Mesendoderm (in vitro differentiated cells): ENCODE measurements at regions not wholly inside any gene's neighbourhood (a gene's known extent, or its start where the extent isn't known, plus 50 kb on each side); places are given as distances from the start of the nearest gene placed in this dataset.

ENCODE experiments used
- DNase-seq: peaks from one replicate; pipeline ENCODE4 v3.0.0; 2013
- H2AK5ac ChIP-seq: 2 replicates; pipeline ENCODE4 v1.6.1; 2013; ENCODE audit warnings: low read length, inconsistent platforms
- H2BK120ac ChIP-seq: 2 replicates; pipeline ENCODE4 v1.6.1; 2013; ENCODE audit warnings: low read depth, mild to moderate bottlenecking, low read length, moderate library complexity, mixed read lengths
- H2BK15ac ChIP-seq: replicated peaks from 2 replicates; pipeline ENCODE4 v1.6.1; 2013; ENCODE audit warnings: low read depth, mild to moderate bottlenecking, moderate library complexity
- H2BK5ac ChIP-seq: 2 replicates; pipeline ENCODE4 v1.6.1; 2013; ENCODE audit warnings: low read length, inconsistent platforms
- H3K18ac ChIP-seq: 2 replicates; pipeline ENCODE4 v1.6.1; 2013; ENCODE audit warnings: mild to moderate bottlenecking, low read length, mixed read lengths
- H3K23ac ChIP-seq: one replicate; pipeline ENCODE4 v1.6.1; 2013; ENCODE audit warnings: low read length
- H3K27ac ChIP-seq: 2 replicates; pipeline ENCODE4 v1.5.1; 2013; ENCODE audit warnings: low read depth, mild to moderate bottlenecking, inconsistent platforms, low read length, moderate library complexity
- H3K27me3 ChIP-seq: 2 replicates; pipeline ENCODE4 v1.6.1; 2013; ENCODE audit warnings: low read length, control low read depth, mild to moderate bottlenecking, inconsistent platforms; ENCODE audit not compliant: insufficient read depth, poor library complexity
- H3K36me3 ChIP-seq: 2 replicates; pipeline ENCODE4 v1.6.1; 2013; ENCODE audit warnings: low read length, inconsistent platforms; ENCODE audit not compliant: control insufficient read depth, insufficient read depth
- H3K4ac ChIP-seq: one replicate; pipeline ENCODE4 v1.6.1; 2013; ENCODE audit warnings: low read depth, mild to moderate bottlenecking, low read length, moderate library complexity
- H3K4me1 ChIP-seq: 2 replicates; pipeline ENCODE4 v1.6.1; 2013; ENCODE audit warnings: low read depth, low read length, inconsistent platforms; ENCODE audit not compliant: control insufficient read depth
- H3K4me2 ChIP-seq: 2 replicates; pipeline ENCODE4 v1.6.1; 2013; ENCODE audit warnings: low read length
- H3K4me3 ChIP-seq: 2 replicates; pipeline ENCODE4 v1.5.1; 2013; ENCODE audit warnings: mild to moderate bottlenecking, low read length
- H3K56ac ChIP-seq: one replicate; pipeline ENCODE4 v1.6.1; 2013; ENCODE audit warnings: low read length
- H3K79me1 ChIP-seq: 2 replicates; pipeline ENCODE4 v1.6.1; 2013; ENCODE audit warnings: low read length, inconsistent platforms
- H3K79me2 ChIP-seq: 2 replicates; pipeline ENCODE4 v1.6.1; 2013; ENCODE audit warnings: mild to moderate bottlenecking, low read length; ENCODE audit not compliant: control insufficient read depth, insufficient read depth
- H3K9ac ChIP-seq: 2 replicates; pipeline ENCODE4 v1.6.1; 2013; ENCODE audit warnings: low read length, inconsistent platforms
- H4K5ac ChIP-seq: one replicate; pipeline ENCODE4 v1.6.1; 2013; ENCODE audit warnings: low read length
- H4K8ac ChIP-seq: one replicate; pipeline ENCODE4 v1.6.1; 2013; ENCODE audit warnings: low read depth, mild to moderate bottlenecking, control low read depth, low read length, moderate library complexity
- WGBS: extraction: QIAGEN DNeasy Blood & Tissue Kit; methylation state at CpG from one replicate; pipeline ENCODE4 v1.1.7; 2013; ENCODE audit warnings: low lambda C conversion rate, missing lambda C conversion rate; ENCODE audit not compliant: insufficient coverage; ENCODE audit errors: extremely low coverage; 5-methylcytosine and 5-hydroxymethylcytosine counted together

DNA sequence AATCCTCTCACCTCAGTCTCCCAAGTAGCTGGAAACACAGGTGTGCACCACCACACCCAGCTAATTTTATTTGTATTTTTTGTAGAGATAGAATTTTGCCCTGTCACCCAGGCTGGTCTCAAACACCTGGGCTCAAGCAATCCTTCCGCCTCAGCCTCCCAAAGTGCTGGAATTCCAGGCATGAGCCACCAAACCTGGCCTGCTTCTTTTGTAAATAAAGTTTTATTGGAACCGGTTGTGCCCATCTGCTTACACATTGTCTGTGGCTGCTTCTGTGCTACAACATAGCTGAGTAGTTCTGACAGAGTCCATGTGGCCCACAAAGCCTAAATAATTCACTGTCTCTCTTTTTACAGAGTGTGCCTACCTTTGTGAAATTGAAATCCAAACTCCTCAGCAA is 109.7 kb upstream of the NRSN1 start:
- H3K79me2 ChIP-seq, result no peaks in the 10 kb centered on the region
- H3K27ac ChIP-seq, result no peak overlapping the region
- H2BK5ac ChIP-seq, result no peak overlapping the region
- H3K9ac ChIP-seq, result no peak overlapping the region
- H3K56ac ChIP-seq, result no peak overlapping the region
- H4K8ac ChIP-seq, result no peak overlapping the region
- H2BK120ac ChIP-seq, result no peak overlapping the region
- no peak overlapping the region for H3K4me3 ChIP-seq
- H3K18ac ChIP-seq, result no peak overlapping the region
- no peaks in the 10 kb centered on the region for H3K4me1 ChIP-seq
- no peak for DNase-seq
- H3K27me3 ChIP-seq, result no peaks in the 10 kb centered on the region
- H3K23ac ChIP-seq, result no peak overlapping the region
- no peak overlapping the region for H4K5ac ChIP-seq
- no peak overlapping the region for H2BK15ac ChIP-seq
- H3K4me2 ChIP-seq, result no peak overlapping the region
- no peak overlapping the region for H3K4ac ChIP-seq
- H3K36me3 ChIP-seq, result no peaks in the 10 kb centered on the region
- no peak overlapping the region for H2AK5ac ChIP-seq
- no CpG with 5 or more reads among the region's 2 CpGs for WGBS
- no peaks in the 10 kb centered on the region for H3K79me1 ChIP-seq

DNA sequence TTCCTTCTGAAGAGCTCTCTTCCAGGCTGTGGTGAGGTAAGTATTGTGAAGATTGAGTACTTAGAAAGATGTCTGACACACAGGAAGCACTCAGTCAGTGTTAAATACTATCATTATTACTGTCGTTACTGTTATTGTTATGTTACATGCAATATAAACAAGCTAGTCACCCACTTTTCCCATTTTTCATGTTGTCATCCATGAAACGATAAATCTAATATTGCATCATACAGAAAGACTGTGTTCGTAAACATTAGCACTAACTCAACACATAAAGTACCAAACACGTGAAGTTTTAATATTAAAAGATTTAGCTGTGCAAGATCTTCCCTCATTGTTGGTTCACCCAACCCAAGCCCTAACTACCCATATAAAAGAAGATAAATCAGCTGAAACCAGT is 109.2 kb upstream of the NRSN1 start:
- no peak overlapping the region for H3K9ac ChIP-seq
- H4K5ac ChIP-seq, result no peak overlapping the region
- H2BK15ac ChIP-seq, result no peak overlapping the region
- H2BK120ac ChIP-seq, result no peak overlapping the region
- no peak for DNase-seq
- no peaks in the 10 kb centered on the region for H3K79me2 ChIP-seq
- no peak overlapping the region for H2AK5ac ChIP-seq
- H3K56ac ChIP-seq, result no peak overlapping the region
- no peak overlapping the region for H4K8ac ChIP-seq
- no CpG with 5 or more reads among the region's 4 CpGs for WGBS
- H3K4me1 ChIP-seq, result no peaks in the 10 kb centered on the region
- no peak overlapping the region for H3K4ac ChIP-seq
- H3K79me1 ChIP-seq, result no peaks in the 10 kb centered on the region
- H3K23ac ChIP-seq, result no peak overlapping the region
- no peaks in the 10 kb centered on the region for H3K27me3 ChIP-seq
- H2BK5ac ChIP-seq, result no peak overlapping the region
- H3K36me3 ChIP-seq, result no peaks in the 10 kb centered on the region
- no peak overlapping the region for H3K27ac ChIP-seq
- no peak overlapping the region for H3K4me3 ChIP-seq
- H3K4me2 ChIP-seq, result no peak overlapping the region
- H3K18ac ChIP-seq, result no peak overlapping the region

DNA sequence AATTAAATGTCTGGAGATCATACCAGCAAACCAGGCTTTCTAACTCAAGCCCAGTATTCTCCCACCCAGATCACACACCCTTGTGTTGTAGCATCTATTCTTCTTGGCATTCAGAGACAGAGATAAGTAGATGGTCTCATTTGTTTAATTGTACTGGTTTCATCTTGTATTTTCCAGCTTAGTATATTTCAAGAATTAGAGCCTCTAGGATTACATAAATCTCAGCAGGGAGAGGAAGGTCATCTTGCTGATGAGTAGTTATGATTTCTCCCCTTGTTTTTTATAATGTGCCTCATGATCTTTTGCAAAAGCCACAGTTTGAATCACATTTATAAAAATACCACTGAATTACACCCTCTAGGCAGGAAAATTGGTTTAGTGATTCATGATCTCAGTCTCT is 106.6 kb upstream of the NRSN1 start:
- Histone ChIP-seq H3K56ac (no peak overlapping the region), H3K4me1 (no peaks in the 10 kb centered on the region), H2BK120ac (no peak overlapping the region)

DNA sequence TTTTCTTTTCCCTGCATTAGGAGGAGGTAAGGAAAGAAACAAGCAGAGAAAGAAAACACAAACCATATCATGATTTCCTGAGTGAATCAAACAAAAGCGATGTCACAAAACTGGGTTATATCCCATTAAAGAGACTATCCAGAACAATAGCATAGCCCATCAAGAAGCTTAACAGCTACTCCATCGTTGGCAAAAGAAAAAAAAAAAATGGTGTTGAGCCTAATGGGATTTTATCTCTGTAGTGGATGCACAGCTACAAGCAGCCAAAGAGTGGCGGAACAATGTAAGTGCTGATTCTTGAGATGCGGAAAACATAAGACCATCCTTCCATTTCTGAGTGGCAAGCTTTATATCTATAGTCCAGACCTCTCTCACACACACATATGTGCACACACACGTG is 106.2 kb upstream of the NRSN1 start:
- Histone ChIP-seq H2AK5ac (no peak overlapping the region), H4K8ac (no peak overlapping the region), H2BK15ac (no peak overlapping the region), H2BK5ac (no peak overlapping the region), H3K4me3 (no peak overlapping the region), H3K79me2 (no peaks in the 10 kb centered on the region), H3K18ac (no peak overlapping the region), H3K36me3 (no peaks in the 10 kb centered on the region), H3K9ac (no peak overlapping the region), H4K5ac (no peak overlapping the region), H3K4me2 (no peak overlapping the region), H3K4ac (no peak overlapping the region), H3K4me1 (no peaks in the 10 kb centered on the region), H3K23ac (no peak overlapping the region), H3K27me3 (no peaks in the 10 kb centered on the region), H3K27ac (no peak overlapping the region), H3K79me1 (no peaks in the 10 kb centered on the region), H3K56ac (no peak overlapping the region), H2BK120ac (no peak overlapping the region)
- no CpG with 5 or more reads among the region's 5 CpGs for WGBS
- DNase-seq, result no peak

More for the DNA sequence above, 106.6 kb upstream of the NRSN1 start:
- no peak for DNase-seq
- Histone ChIP-seq H3K27me3 (no peaks in the 10 kb centered on the region), H4K8ac (no peak overlapping the region), H3K23ac (no peak overlapping the region), H3K9ac (no peak overlapping the region), H2BK5ac (no peak overlapping the region), H3K79me1 (no peaks in the 10 kb centered on the region), H3K36me3 (no peaks in the 10 kb centered on the region), H2BK15ac (no peak overlapping the region), H3K79me2 (no peaks in the 10 kb centered on the region), H3K4me2 (no peak overlapping the region), H3K27ac (no peak overlapping the region), H4K5ac (no peak overlapping the region), H3K18ac (no peak overlapping the region), H2AK5ac (no peak overlapping the region), H3K4ac (no peak overlapping the region), H3K4me3 (no peak overlapping the region)

DNA sequence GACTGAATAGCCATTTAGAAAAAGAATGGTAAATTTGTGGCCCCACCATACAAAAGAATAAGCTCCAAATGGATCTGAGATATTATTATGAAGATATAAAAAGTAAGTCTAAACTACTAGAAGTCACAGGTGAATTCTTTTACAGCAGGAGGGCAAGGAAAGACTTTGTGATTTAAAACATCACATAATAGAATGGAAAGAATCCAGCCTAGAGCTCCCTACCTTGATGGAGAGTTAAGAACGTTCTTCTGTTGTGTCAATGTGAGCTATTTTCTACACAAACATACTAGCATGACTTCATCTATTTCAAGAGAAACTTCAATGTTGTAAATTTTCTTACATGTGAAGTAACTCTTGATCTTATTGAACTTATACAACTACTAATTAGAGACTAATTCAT is 100.0 kb upstream of the NRSN1 start:
- H3K4me1 ChIP-seq, result no peaks in the 10 kb centered on the region
- H2BK5ac ChIP-seq, result no peak overlapping the region
- H3K4me3 ChIP-seq, result no peak overlapping the region
- no peak overlapping the region for H3K9ac ChIP-seq
- H2AK5ac ChIP-seq, result no peak overlapping the region
- no peaks in the 10 kb centered on the region for H3K36me3 ChIP-seq
- H2BK120ac ChIP-seq, result no peak overlapping the region
- no peaks in the 10 kb centered on the region for H3K79me2 ChIP-seq
- no peak overlapping the region for H2BK15ac ChIP-seq
- no peak overlapping the region for H4K5ac ChIP-seq
- WGBS, result no CpG with 5 or more reads among the region's 1 CpG
- H3K18ac ChIP-seq, result no peak overlapping the region
- H3K27ac ChIP-seq, result no peak overlapping the region
- no peak overlapping the region for H3K23ac ChIP-seq
- no peak overlapping the region for H3K4ac ChIP-seq
- H4K8ac ChIP-seq, result no peak overlapping the region
- DNase-seq, result no peak
- H3K79me1 ChIP-seq, result no peaks in the 10 kb centered on the region
- H3K56ac ChIP-seq, result no peak overlapping the region
- no peaks in the 10 kb centered on the region for H3K27me3 ChIP-seq
- H3K4me2 ChIP-seq, result no peak overlapping the region

DNA sequence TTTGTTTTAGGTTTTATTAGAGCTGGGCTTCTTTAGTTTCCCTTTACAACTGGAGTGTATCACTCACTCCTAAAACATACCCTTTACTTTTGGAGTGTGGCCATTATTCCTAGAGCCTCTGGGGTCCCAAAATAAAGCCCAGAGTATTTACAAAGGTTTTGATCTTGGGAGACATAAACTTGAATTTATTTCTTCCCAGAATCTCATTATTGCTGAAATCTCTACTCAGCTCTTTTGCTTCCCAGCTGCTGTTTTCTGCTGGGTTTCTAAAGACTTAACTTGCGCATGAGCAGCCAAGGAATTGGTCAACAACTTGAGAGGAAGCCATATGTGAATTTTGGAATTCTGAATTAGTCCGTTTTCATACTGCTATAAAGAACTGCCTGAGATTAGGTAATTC is 94.5 kb upstream of the NRSN1 start:
- no peak overlapping the region for H3K4me3 ChIP-seq
- H4K5ac ChIP-seq, result no peak overlapping the region
- no CpG with 5 or more reads among the region's 2 CpGs for WGBS
- no peaks in the 10 kb centered on the region for H3K27me3 ChIP-seq
- no peak overlapping the region for H3K18ac ChIP-seq
- H2AK5ac ChIP-seq, result no peak overlapping the region
- H2BK5ac ChIP-seq, result no peak overlapping the region
- H3K23ac ChIP-seq, result no peak overlapping the region
- no peak overlapping the region for H3K4me2 ChIP-seq
- H2BK15ac ChIP-seq, result no peak overlapping the region
- no peak overlapping the region for H3K9ac ChIP-seq
- H2BK120ac ChIP-seq, result no peak overlapping the region
- no peaks in the 10 kb centered on the region for H3K4me1 ChIP-seq
- no peaks in the 10 kb centered on the region for H3K79me2 ChIP-seq
- no peak overlapping the region for H3K27ac ChIP-seq
- H3K4ac ChIP-seq, result no peak overlapping the region
- H4K8ac ChIP-seq, result no peak overlapping the region
- no peaks in the 10 kb centered on the region for H3K36me3 ChIP-seq
- no peak for DNase-seq
- no peak overlapping the region for H3K56ac ChIP-seq
- H3K79me1 ChIP-seq, result no peaks in the 10 kb centered on the region
